MM.1S (cell line): ENCODE measurements at regions not wholly inside any gene's neighbourhood (a gene's known extent, or its start where the extent isn't known, plus 50 kb on each side); places are given as distances from the start of the nearest gene placed in this dataset.

Experiments used
- DNase-seq: peaks from one replicate; pipeline ENCODE4 v3.0.0-alpha.2; 2015
- H2AFZ ChIP-seq: fragments of 300-600 bp; sonication (generic); 2 replicates; pipeline ENCODE4 v1.6.0; 2016; ENCODE audit warnings: antibody characterized with exemption, low read length
- H3F3A ChIP-seq: fragments of 300-600 bp; sonication (generic); 2 replicates; pipeline ENCODE4 v1.6.1; 2016; ENCODE audit warnings: mild to moderate bottlenecking, antibody characterized with exemption, low read length, moderate library complexity, mixed read lengths; ENCODE audit not compliant: insufficient read depth
- H3K27ac ChIP-seq: fragments of 300-600 bp; sonication (generic); 2 replicates; pipeline ENCODE4 v1.5.1; 2016; ENCODE audit warnings: mild to moderate bottlenecking, low read length
- H3K27me3 ChIP-seq: fragments of 300-600 bp; sonication (generic); replicated peaks from 2 replicates; pipeline ENCODE4 v1.6.0; 2016; ENCODE audit warnings: low read length; ENCODE audit not compliant: insufficient read depth
- H3K36me3 ChIP-seq: fragments of 300-600 bp; sonication (generic); replicated peaks from 2 replicates; pipeline ENCODE4 v1.6.1; 2016; ENCODE audit warnings: mild to moderate bottlenecking, low read length, mixed read lengths; ENCODE audit not compliant: insufficient read depth
- H3K4me1 ChIP-seq: fragments of 300-600 bp; sonication (generic); 2 replicates; pipeline ENCODE4 v1.6.1; 2016; ENCODE audit warnings: low read length, mixed read lengths
- H3K4me2 ChIP-seq: fragments of 300-600 bp; sonication (generic); 2 replicates; pipeline ENCODE4 v1.6.0; 2016; ENCODE audit warnings: low read depth, low read length
- H3K4me3 ChIP-seq: fragments of 300-600 bp; sonication (generic); 2 replicates; pipeline ENCODE4 v1.5.1; 2016; ENCODE audit warnings: low read length, mixed read lengths
- H3K79me2 ChIP-seq: fragments of 300-600 bp; sonication (generic); 2 replicates; pipeline ENCODE4 v1.6.1; 2016; ENCODE audit warnings: mixed run types, low read length, mixed read lengths
- H3K9ac ChIP-seq: fragments of 300-600 bp; sonication (generic); 2 replicates; pipeline ENCODE4 v1.6.1; 2016; ENCODE audit warnings: low read length, mixed read lengths
- H3K9me2 ChIP-seq: fragments of 300-600 bp; sonication (generic); replicated peaks from 2 replicates; pipeline ENCODE4 v1.6.1; 2016; ENCODE audit warnings: mild to moderate bottlenecking, low read length, mixed read lengths; ENCODE audit not compliant: insufficient read depth
- H3K9me3 ChIP-seq: fragments of 300-600 bp; sonication (generic); replicated peaks from 2 replicates; pipeline ENCODE4 v1.6.1; 2016; ENCODE audit warnings: mild to moderate bottlenecking, low read length, mixed read lengths; ENCODE audit not compliant: insufficient read depth
- H4K20me1 ChIP-seq: fragments of 300-600 bp; sonication (generic); 2 replicates; pipeline ENCODE4 v1.6.1; 2016; ENCODE audit warnings: mild to moderate bottlenecking, low read length, moderate library complexity, mixed read lengths; ENCODE audit not compliant: insufficient read depth
- EZH2 ChIP-seq: fragments of 300-600 bp; sonication (generic); optimal IDR thresholded peaks from 2 replicates; pipeline ENCODE3; 2017; ENCODE audit warnings: low read depth, mild to moderate bottlenecking, antibody characterized with exemption, low read length, mixed read lengths
- EZH2phosphoT487 ChIP-seq: fragments of 300-600 bp; sonication (generic); IDR thresholded peaks from 2 replicates; pipeline ENCODE4 v1.6.1; 2018; ENCODE audit warnings: antibody characterized with exemption, low read length
- TF ChIP-seq, protein P1 (sequence below): fragments of 300-600 bp; sonication (generic); IDR thresholded peaks from 2 replicates; pipeline ENCODE4 v1.5.1; 2016; ENCODE audit warnings: antibody characterized with exemption, low read length, mixed read lengths

DNA sequence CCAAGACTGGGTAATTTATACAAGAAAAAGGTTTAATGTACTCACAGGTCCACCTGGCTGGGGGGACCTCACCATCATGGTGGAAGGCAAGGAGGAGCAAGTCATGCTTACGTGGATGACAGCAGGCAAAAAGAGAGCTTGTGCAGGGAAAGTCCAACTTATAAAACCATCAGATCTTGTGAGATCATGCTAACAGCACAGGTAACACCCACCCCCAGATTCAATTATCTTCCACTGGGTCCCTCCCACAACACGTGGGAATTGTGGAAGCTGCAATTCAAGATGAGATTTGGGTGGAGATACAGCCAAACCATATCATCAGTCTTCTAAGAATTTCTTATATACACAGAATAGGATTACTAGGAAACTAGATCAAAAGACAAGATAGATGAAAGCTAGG is 555.6 kb downstream of the PRR16 start:
- DNase-seq: no peak
- Histone ChIP-seq H2AFZ (no peak overlapping the region), H3K27me3 (no peaks in the 10 kb centered on the region), H3K4me3 (no peak overlapping the region), H3K9me3 (no peaks in the 10 kb centered on the region), H3K79me2 (no peaks in the 10 kb centered on the region), H3K4me1 (no peaks in the 10 kb centered on the region), H4K20me1 (no peaks in the 10 kb centered on the region), H3K27ac (no peak overlapping the region), H3K9me2 (no peaks in the 10 kb centered on the region), H3K36me3 (no peaks in the 10 kb centered on the region), H3K9ac (no peak overlapping the region), H3K4me2 (no peak overlapping the region), H3F3A (no peaks in the 10 kb centered on the region)
- TF ChIP-seq EZH2phosphoT487 (no peak), EZH2 (no peak)
- TF ChIP-seq, protein P1, sequence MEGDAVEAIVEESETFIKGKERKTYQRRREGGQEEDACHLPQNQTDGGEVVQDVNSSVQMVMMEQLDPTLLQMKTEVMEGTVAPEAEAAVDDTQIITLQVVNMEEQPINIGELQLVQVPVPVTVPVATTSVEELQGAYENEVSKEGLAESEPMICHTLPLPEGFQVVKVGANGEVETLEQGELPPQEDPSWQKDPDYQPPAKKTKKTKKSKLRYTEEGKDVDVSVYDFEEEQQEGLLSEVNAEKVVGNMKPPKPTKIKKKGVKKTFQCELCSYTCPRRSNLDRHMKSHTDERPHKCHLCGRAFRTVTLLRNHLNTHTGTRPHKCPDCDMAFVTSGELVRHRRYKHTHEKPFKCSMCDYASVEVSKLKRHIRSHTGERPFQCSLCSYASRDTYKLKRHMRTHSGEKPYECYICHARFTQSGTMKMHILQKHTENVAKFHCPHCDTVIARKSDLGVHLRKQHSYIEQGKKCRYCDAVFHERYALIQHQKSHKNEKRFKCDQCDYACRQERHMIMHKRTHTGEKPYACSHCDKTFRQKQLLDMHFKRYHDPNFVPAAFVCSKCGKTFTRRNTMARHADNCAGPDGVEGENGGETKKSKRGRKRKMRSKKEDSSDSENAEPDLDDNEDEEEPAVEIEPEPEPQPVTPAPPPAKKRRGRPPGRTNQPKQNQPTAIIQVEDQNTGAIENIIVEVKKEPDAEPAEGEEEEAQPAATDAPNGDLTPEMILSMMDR: no peak

DNA sequence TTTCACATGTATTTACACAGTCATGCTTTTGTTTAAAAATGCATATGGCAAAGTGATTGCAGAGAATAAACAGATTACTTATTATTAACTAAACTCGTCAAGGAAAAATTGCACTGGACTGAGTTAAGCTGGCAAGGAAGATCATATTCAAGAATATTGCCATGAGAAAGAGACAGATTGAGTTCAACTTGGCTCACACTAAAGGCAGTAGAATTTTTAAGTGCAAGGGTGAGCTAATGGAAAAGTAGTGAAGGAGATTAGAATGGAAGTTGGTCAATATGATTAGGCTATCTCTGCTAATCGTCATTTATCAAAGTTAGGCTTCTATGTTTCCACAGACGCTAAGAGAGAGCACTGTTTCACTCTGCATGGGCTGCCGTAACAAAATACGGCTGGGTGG is 557.6 kb downstream of the PRR16 start:
- H2AFZ ChIP-seq: no peak overlapping the region
- no peaks in the 10 kb centered on the region for H3K4me1 ChIP-seq
- no peaks in the 10 kb centered on the region for H3F3A ChIP-seq
- no peaks in the 10 kb centered on the region for H3K79me2 ChIP-seq
- no peaks in the 10 kb centered on the region for H4K20me1 ChIP-seq
- no peak for DNase-seq
- H3K9ac ChIP-seq: no peak overlapping the region
- TF ChIP-seq, protein P1: no peak
- TF ChIP-seq EZH2 (no peak), EZH2phosphoT487 (no peak)
- no peaks in the 10 kb centered on the region for H3K9me2 ChIP-seq
- H3K36me3 ChIP-seq: no peaks in the 10 kb centered on the region
- H3K4me2 ChIP-seq: no peak overlapping the region
- H3K9me3 ChIP-seq: no peaks in the 10 kb centered on the region
- no peak overlapping the region for H3K27ac ChIP-seq
- no peak overlapping the region for H3K4me3 ChIP-seq
- no peaks in the 10 kb centered on the region for H3K27me3 ChIP-seq

DNA sequence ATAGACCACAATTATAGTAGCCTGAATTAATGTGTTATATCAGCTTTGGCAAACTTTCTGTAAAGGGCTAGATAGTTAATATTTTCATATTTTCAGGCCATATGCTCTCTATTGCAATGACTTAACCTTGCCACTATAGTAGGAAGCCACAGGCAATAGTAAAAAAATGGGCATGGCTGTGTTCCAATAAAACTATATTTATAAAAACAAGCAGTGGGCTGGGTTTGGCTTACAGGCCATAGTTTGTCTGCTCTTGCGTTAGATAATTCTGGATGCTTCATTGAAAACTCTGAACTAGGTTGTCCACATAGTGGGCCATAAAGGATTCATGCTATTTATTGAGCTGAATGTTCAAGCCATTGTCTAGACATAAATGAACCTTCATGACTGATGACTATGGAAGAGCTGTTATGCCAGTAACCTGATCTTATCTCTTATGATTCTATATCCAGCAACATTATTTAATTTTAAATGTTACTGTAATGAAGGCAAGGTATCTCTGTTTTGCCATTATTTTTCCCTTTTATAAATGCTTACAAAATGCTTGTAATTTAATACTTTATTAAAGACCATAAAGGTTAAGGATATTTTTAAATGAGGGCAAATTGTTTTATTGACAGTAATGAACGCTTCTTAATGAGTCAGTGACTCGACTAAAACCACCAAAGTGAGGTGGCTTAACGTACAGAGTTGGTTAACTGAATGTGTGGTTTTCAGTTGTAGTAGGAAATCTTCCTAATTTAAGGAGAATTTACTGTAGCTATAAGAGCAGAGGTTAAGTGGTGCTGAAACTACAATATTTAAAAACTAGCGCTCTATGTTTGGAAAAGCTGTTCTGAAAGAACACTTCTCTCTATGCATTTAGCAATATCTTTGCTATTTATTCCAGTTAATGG is 560.6 kb downstream of the PRR16 start:
- no peak for TF ChIP-seq EZH2phosphoT487
- TF ChIP-seq, protein P1: no peak
- no peak for TF ChIP-seq EZH2
- Histone ChIP-seq H3K79me2 (no peaks in the 10 kb centered on the region), H4K20me1 (no peaks in the 10 kb centered on the region), H3K36me3 (no peaks in the 10 kb centered on the region), H3K9ac (no peak overlapping the region), H3K4me1 (no peaks in the 10 kb centered on the region), H3F3A (no peaks in the 10 kb centered on the region), H3K4me2 (no peak overlapping the region), H2AFZ (no peak overlapping the region), H3K27ac (no peak overlapping the region), H3K27me3 (no peaks in the 10 kb centered on the region), H3K9me2 (no peaks in the 10 kb centered on the region), H3K9me3 (no peaks in the 10 kb centered on the region), H3K4me3 (no peak overlapping the region)
- no peak for DNase-seq
